ENCODE measurements at regions not wholly inside any gene's neighbourhood (a gene's known extent, or its start where the extent isn't known, plus 50 kb on each side); places are given as distances from the start of the nearest gene placed in this dataset.
"Not testable (repeated sequence)": the region's sequence is repeated elsewhere in the genome, so short reads cannot be mapped to it uniquely, and the experiment has no call there.

DNA sequence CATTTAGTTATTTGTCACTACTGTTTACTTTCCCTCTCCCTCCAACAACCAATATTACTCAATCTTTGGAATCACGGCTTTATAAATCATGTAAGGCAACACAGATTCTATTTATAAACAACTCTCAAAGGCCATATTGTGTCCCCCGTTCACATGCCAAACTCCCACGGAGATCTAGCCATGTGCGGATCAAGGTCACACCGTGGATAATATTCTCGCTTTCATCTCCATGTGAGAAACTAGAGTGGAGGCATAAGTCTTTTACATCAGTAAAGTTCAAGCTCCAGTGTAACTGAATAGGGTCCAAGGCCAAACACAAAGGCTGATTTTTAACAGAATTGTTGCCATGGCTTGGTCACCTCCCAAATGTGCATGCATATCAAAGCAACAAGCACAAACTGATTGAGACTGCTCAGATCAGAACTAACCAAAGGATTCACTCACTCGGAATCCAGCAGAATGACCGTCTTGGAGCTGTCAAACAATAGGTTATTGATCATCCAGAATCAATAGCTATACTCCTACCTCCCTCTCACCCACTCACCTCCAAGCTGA is 569.5 kb upstream of the LRRN3 start:
- ATAC-seq, result no peak

- no peak for ATAC-seq
Observed at GRCh38 chr7:110522061-110522760, 568.7 kb upstream of the LRRN3 start.

- no peak for ATAC-seq
Observed at GRCh38 chr7:110522761-110523200, 568.1 kb upstream of the LRRN3 start.

DNA sequence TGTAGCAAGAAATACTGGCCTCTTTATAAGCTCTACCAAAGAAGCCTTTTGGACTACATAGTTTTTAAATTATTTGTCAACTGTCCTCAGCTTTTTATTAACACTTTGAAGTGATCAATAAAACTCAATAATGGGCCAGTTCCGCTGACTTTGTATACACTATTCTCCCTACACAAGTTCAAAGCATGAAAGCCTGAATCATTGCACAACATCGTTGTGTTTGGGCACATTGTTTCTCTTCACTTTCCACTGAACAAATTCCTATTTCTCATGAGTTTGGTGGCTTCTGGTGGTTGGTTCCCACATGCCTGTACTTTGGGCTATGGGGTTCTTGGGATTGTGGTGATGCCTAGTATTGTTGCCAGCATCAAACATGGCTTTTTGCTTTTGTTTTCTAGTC is 561.8 kb upstream of the LRRN3 start:
- ATAC-seq, result no peak

GRCh38 chr7:110531186-110531585 is 559.7 kb upstream of the LRRN3 start:
- ATAC-seq, result no peak

DNA sequence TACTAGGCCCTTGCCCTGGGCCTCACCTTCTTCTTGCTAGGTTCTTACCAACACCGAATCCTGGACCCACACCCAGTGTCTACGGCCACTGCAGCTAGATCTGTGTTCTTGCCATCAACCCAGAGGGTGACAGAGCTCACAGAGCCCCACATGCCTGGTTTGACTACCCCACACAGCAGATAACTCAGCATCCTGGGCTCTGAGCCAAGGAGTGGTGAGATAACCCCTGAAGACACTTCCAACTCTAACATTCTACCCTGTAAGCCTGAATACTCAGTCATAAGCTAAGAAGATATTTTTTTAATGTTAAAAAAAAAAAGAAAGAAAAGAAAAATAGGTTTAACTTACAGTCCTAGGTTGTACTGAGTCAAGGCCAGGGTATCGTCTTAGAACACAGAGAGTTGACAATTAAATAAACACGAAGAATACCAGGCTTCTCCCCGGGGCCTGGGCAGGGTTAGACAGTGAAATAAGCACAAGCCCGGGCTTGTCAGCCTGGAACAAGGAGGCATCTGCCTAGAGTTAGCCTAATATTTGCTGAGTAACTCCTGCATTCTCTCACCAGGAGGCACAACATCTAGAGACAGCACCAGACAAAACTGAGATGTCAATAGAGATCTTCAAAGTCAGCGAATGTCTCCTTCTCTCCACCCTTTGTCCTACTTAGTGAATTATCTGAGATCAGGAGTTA is 556.5 kb upstream of the LRRN3 start:
- peak; percentile 98 for ATAC-seq

DNA sequence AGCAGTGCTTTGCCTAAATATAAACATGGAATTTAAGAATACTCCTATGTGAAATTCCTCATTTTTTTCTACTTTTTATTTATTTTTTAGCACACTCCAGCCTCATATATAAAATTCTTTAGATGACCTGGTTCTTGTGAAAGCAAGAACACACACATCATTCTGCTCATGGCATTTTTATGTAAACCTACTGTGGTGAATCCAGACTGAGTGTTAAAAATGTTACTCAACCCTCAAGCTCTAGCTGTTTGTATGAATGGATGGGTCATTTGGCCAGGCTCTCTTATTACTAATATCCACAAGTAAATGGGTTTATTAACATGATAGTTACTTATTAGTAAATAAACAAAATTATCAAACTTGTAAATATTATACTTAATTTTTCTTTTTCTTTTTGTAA is 551.7 kb upstream of the LRRN3 start:
- ATAC-seq, result no peak

- ATAC-seq, result no peak
Observed at GRCh38 chr7:110541962-110542361, 549.0 kb upstream of the LRRN3 start.

- no peak for ATAC-seq
Observed at GRCh38 chr7:110544194-110544593, 546.7 kb upstream of the LRRN3 start.

DNA sequence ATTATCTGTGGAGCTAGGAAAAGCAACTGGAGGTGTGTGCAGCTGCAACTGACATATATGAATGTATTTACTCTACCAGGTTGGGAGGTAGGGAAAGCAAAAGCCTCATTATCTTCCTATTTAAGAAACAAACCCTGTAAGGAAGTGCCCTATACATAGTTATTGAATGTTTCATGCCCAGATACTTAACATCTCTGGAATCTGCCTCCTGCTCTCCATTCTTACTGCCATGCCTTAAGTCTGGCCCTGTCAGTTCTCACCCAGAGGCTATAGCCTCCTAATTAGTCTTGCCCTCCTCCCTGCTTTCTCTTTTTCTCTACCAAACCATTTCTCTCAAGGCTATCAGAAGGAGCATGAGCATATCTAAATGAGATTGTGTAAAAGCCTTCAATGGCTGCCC is 542.6 kb upstream of the LRRN3 start:
- no peak for ATAC-seq

GRCh38 chr7:110557136-110557535 is 533.8 kb upstream of the LRRN3 start:
- no peak for ATAC-seq

DNA sequence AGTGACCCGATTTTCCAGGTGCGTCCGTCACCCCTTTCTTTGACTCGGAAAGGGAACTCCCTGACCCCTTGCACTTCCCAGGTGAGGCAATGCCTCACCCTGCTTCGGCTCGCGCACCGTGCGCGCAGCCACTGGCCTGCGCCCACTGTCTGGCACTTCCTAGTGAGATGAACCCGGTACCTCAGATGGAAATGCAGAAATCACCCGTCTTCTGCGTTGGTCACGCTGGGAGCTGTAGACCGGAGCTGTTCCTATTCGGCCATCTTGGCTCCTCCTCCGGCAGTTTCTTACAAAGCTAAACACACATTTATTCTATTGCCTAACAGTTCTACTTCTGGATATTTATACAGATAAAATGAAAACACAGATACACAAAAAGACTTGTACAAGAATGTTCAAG is 527.6 kb upstream of the LRRN3 start:
- not testable (repeated sequence) for ATAC-seq

DNA sequence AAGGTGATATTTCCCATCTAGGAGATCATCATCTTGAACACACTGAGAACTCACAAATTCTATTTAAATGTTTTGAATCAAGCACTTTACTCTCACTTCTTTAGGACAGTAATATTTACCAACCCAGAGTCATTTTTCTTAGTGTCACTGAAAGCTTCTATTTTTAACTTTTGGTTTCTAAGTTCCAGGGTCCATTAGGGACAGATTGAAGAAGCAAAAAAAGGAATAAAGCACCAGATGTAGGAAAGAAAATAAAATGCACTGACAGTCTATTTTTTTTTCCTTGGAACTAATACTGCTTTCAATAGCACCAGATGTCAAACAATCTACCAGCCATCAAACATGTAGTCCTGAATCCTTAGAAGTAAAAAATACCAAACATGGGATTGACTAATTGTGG is 526.7 kb upstream of the LRRN3 start:
- no peak for ATAC-seq

GRCh38 chr7:110568388-110568787 is 522.5 kb upstream of the LRRN3 start:
- ATAC-seq, result no peak

DNA sequence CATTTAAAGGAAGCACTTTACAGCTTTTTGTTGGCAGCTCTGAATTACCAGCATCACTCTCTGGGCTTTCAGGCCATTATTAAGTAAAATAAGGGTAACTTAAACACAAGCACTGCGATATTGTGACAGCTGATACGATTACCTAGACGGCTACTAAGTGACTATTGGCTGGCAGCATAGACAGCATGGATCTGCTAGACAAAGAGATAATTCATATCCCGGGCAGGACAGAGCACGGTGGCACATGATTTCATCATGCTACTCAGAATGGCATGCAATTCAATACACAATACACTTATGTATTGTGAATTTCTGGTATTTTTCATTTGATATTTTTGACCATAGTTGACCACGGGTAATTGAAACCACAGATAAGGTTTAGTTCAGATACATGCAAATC is 522.0 kb upstream of the LRRN3 start:
- ATAC-seq, result no peak

DNA sequence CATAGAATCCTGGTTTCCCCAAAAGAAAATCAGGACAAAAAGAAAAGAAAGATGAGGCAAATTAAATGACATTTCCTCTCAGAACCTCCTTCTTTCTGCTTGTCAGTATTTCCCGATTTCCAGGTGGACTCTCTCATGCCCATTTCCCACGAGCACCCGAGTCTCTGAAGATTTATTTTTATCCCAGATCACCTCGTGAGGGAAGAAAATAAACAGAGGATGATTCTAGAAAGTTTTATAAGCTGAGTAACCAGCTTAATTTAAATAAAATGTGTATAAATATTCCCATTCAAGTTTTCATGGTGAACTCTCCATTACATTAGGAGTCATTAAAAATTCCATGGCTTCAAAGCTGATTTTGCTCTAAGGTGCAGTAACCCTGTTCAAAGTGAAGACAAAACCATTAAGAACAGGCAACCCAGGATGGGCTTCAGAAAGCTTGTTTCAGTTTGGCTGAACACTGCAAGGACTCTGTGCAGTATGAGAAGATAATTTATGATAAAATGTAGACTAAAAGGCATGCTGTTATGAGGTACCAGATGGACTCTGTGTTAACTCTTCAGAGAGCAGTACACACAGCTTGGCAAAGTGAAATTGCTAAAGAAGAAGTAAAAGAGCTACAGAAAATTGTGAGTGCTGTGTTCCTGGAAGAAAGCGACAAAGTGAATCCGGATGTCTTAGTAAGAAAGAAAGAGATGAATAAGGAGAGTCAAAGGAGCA is 521.3 kb upstream of the LRRN3 start:
- ATAC-seq, result no peak

GRCh38 chr7:110573862-110574528 is 516.9 kb upstream of the LRRN3 start:
- ATAC-seq, result no peak

GRCh38 chr7:110587294-110587693 is 503.6 kb upstream of the LRRN3 start:
- no peak for ATAC-seq

DNA sequence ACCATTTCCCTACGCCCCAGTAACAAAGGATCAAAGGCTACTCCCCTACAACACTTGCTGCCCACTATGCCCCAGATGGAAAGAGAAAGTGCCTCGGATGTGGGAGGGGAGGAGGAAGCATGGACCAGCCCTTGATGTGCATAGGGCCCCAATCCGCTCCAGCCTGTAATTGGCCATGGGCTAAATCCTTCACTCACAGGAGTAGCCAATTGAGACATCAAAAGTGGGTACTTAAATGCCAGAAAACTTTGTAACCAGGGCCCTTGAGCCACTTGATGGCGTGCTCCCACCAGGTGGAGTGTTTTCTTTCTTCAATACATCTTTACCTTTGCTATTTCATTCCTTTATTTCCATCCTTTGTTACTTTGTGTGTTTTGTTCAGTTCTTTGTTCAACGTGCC is 500.5 kb upstream of the LRRN3 start:
- ATAC-seq, result no peak

GRCh38 chr7:110591341-110591740 is 499.6 kb upstream of the LRRN3 start:
- ATAC-seq, result no peak

- no peak for ATAC-seq
Observed at GRCh38 chr7:110592557-110592956, 498.4 kb upstream of the LRRN3 start.

DNA sequence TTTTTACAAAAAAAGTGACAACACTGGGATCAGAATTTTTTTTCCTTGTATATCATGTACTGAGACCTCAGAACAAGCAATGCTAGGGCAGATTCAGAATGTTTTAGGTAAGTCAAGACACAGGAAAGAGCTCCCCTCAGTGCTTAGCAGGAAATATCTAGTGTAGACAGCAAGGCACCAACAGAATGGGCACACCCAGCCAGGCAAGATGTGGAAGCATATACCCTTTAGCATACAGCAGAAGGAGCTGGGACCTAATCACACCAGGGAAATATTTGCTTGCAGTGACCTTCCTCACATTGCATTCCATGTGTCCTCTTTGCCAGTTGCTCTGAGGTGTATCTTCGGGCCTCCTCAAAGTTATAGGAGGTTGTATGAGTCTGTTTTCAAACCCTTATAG is 497.6 kb upstream of the LRRN3 start:
- ATAC-seq, result no peak

GRCh38 chr7:110595694-110596093 is 495.2 kb upstream of the LRRN3 start:
- no peak for ATAC-seq
